Hepatocyte (in vitro differentiated cells): ENCODE measurements at regions not wholly inside any gene's neighbourhood (a gene's known extent, or its start where the extent isn't known, plus 50 kb on each side); places are given as distances from the start of the nearest gene placed in this dataset.

Experiments
- DNase-seq: peaks from one replicate; pipeline ENCODE4 v3.0.0-alpha.2; 2016; ENCODE audit warnings: low spot score
- H2AFZ ChIP-seq: fragments of 200-600 bp; sonication (generic); 2 replicates; pipeline ENCODE4 v1.6.0; 2016; ENCODE audit warnings: antibody characterized with exemption, mild to moderate bottlenecking
- H3K27ac ChIP-seq: fragments of 200-600 bp; sonication (generic); 2 replicates; pipeline ENCODE4 v1.5.1; 2016; ENCODE audit warnings: mild to moderate bottlenecking
- H3K27me3 ChIP-seq: fragments of 200-600 bp; sonication (generic); 2 replicates; pipeline ENCODE4 v1.6.1; 2016
- H3K36me3 ChIP-seq: fragments of 200-600 bp; sonication (generic); replicated peaks from 2 replicates; pipeline ENCODE4 v1.5.1; 2016; ENCODE audit warnings: low read depth; ENCODE audit not compliant: insufficient read depth
- H3K4me1 ChIP-seq: fragments of 200-600 bp; sonication (generic); 2 replicates; pipeline ENCODE4 v1.5.1; 2016; ENCODE audit warnings: mild to moderate bottlenecking, moderate library complexity; ENCODE audit not compliant: insufficient read depth
- H3K4me2 ChIP-seq: fragments of 200-600 bp; sonication (generic); 2 replicates; pipeline ENCODE4 v1.6.0; 2016
- H3K4me3 ChIP-seq: fragments of 200-600 bp; sonication (generic); 2 replicates; pipeline ENCODE4 v1.5.1; 2016; ENCODE audit warnings: mild to moderate bottlenecking
- H3K79me2 ChIP-seq: fragments of 200-600 bp; sonication (generic); 2 replicates; pipeline ENCODE4 v1.6.0; 2017; ENCODE audit warnings: mild to moderate bottlenecking
- H3K9me2 ChIP-seq: fragments of 200-600 bp; sonication (generic); replicated peaks from 2 replicates; pipeline ENCODE4 v1.6.0; 2017; ENCODE audit warnings: mild to moderate bottlenecking; ENCODE audit not compliant: insufficient read depth
- H3K9me3 ChIP-seq: fragments of 200-600 bp; sonication (generic); 2 replicates; pipeline ENCODE4 v1.5.1; 2016; ENCODE audit warnings: low read depth, mild to moderate bottlenecking
- H4K20me1 ChIP-seq: fragments of 200-600 bp; sonication (generic); 2 replicates; pipeline ENCODE4 v1.6.0; 2016; ENCODE audit warnings: mild to moderate bottlenecking; ENCODE audit not compliant: insufficient read depth, poor library complexity, severe bottlenecking
- CTCF ChIP-seq: fragments of 200-600 bp; sonication (generic); IDR thresholded peaks from 2 replicates; pipeline ENCODE4 v1.5.1; 2016; ENCODE audit warnings: antibody characterized with exemption, mild to moderate bottlenecking; ENCODE audit not compliant: poor library complexity
- EZH2 ChIP-seq: fragments of 200-600 bp; sonication (generic); IDR thresholded peaks from 2 replicates; pipeline ENCODE4 v1.6.1; 2016; ENCODE audit warnings: antibody characterized with exemption, mild to moderate bottlenecking, borderline replicate concordance
- EZH2phosphoT487 ChIP-seq: fragments of 200-600 bp; sonication (generic); IDR thresholded peaks from one replicate; pipeline ENCODE4 v1.6.1; 2018; ENCODE audit warnings: antibody characterized with exemption, mild to moderate bottlenecking, low read depth, moderate library complexity; ENCODE audit not compliant: unreplicated experiment, severe bottlenecking
- WGBS: methylation state at CpG from one replicate; pipeline ENCODE4 v1.1.6; 2016; ENCODE audit warnings: low lambda C conversion rate; ENCODE audit errors: missing lambda C conversion rate; 5-methylcytosine and 5-hydroxymethylcytosine counted together

GRCh38 chr5:120251898-120252297, 212.2 kb upstream of the PRR16 start:
- Histone ChIP-seq H3K27me3 (no peaks in the 10 kb centered on the region), H3K9me3 (no peaks in the 10 kb centered on the region), H3K4me3 (no peak overlapping the region), H3K79me2 (no peaks in the 10 kb centered on the region), H3K36me3 (no peaks in the 10 kb centered on the region), H3K4me1 (no peaks in the 10 kb centered on the region), H3K27ac (no peak overlapping the region), H2AFZ (no peak overlapping the region), H3K9me2 (no peaks in the 10 kb centered on the region), H4K20me1 (no peaks in the 10 kb centered on the region), H3K4me2 (no peak overlapping the region)
- WGBS: 39% methylated on average over 3 of the region's 3 CpGs
- no peak for TF ChIP-seq CTCF
- TF ChIP-seq EZH2phosphoT487: no peak
- no peak for TF ChIP-seq EZH2
- no peak for DNase-seq

- Histone ChIP-seq H3K9me3 (no peaks in the 10 kb centered on the region), H3K9me2 (no peaks in the 10 kb centered on the region), H3K4me1 (no peaks in the 10 kb centered on the region), H3K4me3 (no peak overlapping the region), H3K36me3 (no peaks in the 10 kb centered on the region), H3K27ac (no peak overlapping the region), H4K20me1 (no peaks in the 10 kb centered on the region), H3K27me3 (no peaks in the 10 kb centered on the region), H3K79me2 (no peaks in the 10 kb centered on the region), H2AFZ (no peak overlapping the region), H3K4me2 (no peak overlapping the region)
- WGBS: 66% methylated on average over 3 of the region's 3 CpGs
- TF ChIP-seq EZH2: no peak
- no peak for TF ChIP-seq CTCF
- DNase-seq: no peak
Measured at GRCh38 chr5:120252839-120253238, 211.3 kb upstream of the PRR16 start.

GRCh38 chr5:120254385-120254784, 209.7 kb upstream of the PRR16 start:
- Histone ChIP-seq H3K27ac (no peak overlapping the region), H3K27me3 (no peaks in the 10 kb centered on the region), H3K4me2 (no peak overlapping the region), H3K4me1 (no peaks in the 10 kb centered on the region), H3K79me2 (no peaks in the 10 kb centered on the region), H2AFZ (no peak overlapping the region), H3K4me3 (no peak overlapping the region), H3K9me3 (no peaks in the 10 kb centered on the region), H4K20me1 (no peaks in the 10 kb centered on the region), H3K9me2 (no peaks in the 10 kb centered on the region), H3K36me3 (no peaks in the 10 kb centered on the region)
- TF ChIP-seq EZH2: no peak
- TF ChIP-seq EZH2phosphoT487: no peak
- no peak for TF ChIP-seq CTCF
- 41% methylated on average over 1 of the region's 1 CpG for WGBS
- DNase-seq: no peak

- Histone ChIP-seq H3K27me3 (no peaks in the 10 kb centered on the region), H3K27ac (no peak overlapping the region), H3K4me2 (no peak overlapping the region)
Measured at GRCh38 chr5:120255214-120255613, 208.9 kb upstream of the PRR16 start.

More at GRCh38 chr5:120255214-120255613, 208.9 kb upstream of the PRR16 start:
- no peak overlapping the region for H2AFZ ChIP-seq
- no peaks in the 10 kb centered on the region for H3K9me3 ChIP-seq
- no peaks in the 10 kb centered on the region for H3K9me2 ChIP-seq
- H3K79me2 ChIP-seq: no peaks in the 10 kb centered on the region
- TF ChIP-seq EZH2: no peak
- no peak for TF ChIP-seq EZH2phosphoT487
- H3K36me3 ChIP-seq: no peaks in the 10 kb centered on the region
- no peak overlapping the region for H3K4me3 ChIP-seq
- no peak for DNase-seq
- H4K20me1 ChIP-seq: no peaks in the 10 kb centered on the region
- H3K4me1 ChIP-seq: no peaks in the 10 kb centered on the region
- WGBS: 81% methylated on average over 2 of the region's 2 CpGs
